Spinal cord (tissue), 9 donors: ENCODE measurements at regions not wholly inside any gene's neighbourhood (a gene's known extent, or its start where the extent isn't known, plus 50 kb on each side); places are given as distances from the start of the nearest gene placed in this dataset.
"Not testable (repeated sequence)": the region's sequence is repeated elsewhere in the genome, so short reads cannot be mapped to it uniquely, and the experiment has no call there.

Experiments
- DNase-seq, 6 donors: peaks; one replicate each; pipeline versions ENCODE4 v3.0.0 to v3.0.0-alpha.2; 2013 to 2015; ENCODE audit warnings: low spot score in 6 of 6, low read depth in 4 of 6
- H3K27ac ChIP-seq: one replicate; pipeline ENCODE4 v1.5.1; 2013; ENCODE audit warnings: low read depth, low read length, control low read depth
- H3K27me3 ChIP-seq: one replicate; pipeline ENCODE4 v1.6.1; 2013; ENCODE audit warnings: low read length; ENCODE audit not compliant: control insufficient read depth, insufficient read depth
- H3K36me3 ChIP-seq: one replicate; pipeline ENCODE4 v1.6.1; 2013; ENCODE audit warnings: low read length; ENCODE audit not compliant: control insufficient read depth, insufficient read depth
- H3K4me1 ChIP-seq: one replicate; pipeline ENCODE4 v1.6.1; 2013; ENCODE audit warnings: low read length; ENCODE audit not compliant: control insufficient read depth, insufficient read depth
- H3K4me3 ChIP-seq: one replicate; pipeline ENCODE4 v1.5.1; 2013; ENCODE audit warnings: low read depth, low read length, control low read depth
- H3K9me3 ChIP-seq: one replicate; pipeline ENCODE4 v1.6.1; 2013; ENCODE audit warnings: low read length; ENCODE audit not compliant: control insufficient read depth, insufficient read depth
- WGBS: methylation state at CpG from one replicate; pipeline ENCODE4 v1.1.5; 2013; ENCODE audit warnings: missing lambda C conversion rate; ENCODE audit not compliant: insufficient coverage; 5-methylcytosine and 5-hydroxymethylcytosine counted together
- donor health status: healthy.

DNA sequence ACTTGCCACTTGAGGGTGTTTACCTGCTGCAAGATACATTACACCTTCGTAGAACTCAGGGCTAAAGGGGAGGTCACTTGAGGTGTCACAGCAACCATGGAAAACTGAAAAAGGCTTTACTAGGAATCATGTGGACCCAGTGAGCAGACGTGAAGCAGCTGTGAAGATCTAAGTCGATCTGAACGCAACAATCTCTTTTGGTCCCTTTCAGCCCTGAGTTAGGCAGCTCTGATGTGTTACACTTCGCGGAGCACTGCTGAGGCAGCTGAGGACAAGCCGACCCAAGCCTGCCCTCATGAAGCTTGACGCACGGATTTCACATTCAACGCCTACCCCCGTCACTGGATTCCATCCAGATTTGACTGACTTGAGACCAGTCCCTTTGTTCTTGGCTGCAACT is 75.8 kb upstream of the NPAS2 start:
- WGBS: 96% methylated on average over 11 of the region's 11 CpGs
- Histone ChIP-seq H3K27me3 (no peaks in the 10 kb centered on the region), H3K4me3 (no peak overlapping the region), H3K4me1 (no peaks in the 10 kb centered on the region), H3K9me3 (no peaks in the 10 kb centered on the region), H3K36me3 (no peaks in the 10 kb centered on the region), H3K27ac (no peak overlapping the region)
- no peak for DNase-seq

DNA sequence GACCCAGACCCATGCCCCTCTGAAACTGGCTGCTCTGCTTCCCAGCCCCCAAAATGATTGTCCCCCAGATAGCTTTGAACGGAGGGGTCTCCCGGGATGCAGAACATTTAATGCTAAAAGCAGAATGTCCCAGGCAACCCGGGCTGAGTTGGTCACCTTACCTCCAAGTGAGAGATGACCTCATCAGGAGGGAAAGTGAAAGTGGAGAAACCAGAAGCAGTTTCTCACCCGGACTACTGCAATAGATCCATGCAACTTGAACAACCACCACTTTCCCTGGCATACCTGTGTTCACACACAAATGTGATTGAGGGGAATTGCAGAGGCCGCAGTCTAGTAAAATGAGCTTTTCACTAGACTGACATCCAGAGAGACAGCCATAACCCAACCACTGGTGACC is 75.3 kb upstream of the NPAS2 start:
- Histone ChIP-seq H3K4me1 (no peaks in the 10 kb centered on the region), H3K9me3 (no peaks in the 10 kb centered on the region), H3K27ac (no peak overlapping the region), H3K36me3 (no peaks in the 10 kb centered on the region), H3K27me3 (no peaks in the 10 kb centered on the region), H3K4me3 (no peak overlapping the region)
- DNase-seq: no peak
- no CpG with 5 or more reads among the region's 5 CpGs for WGBS

DNA sequence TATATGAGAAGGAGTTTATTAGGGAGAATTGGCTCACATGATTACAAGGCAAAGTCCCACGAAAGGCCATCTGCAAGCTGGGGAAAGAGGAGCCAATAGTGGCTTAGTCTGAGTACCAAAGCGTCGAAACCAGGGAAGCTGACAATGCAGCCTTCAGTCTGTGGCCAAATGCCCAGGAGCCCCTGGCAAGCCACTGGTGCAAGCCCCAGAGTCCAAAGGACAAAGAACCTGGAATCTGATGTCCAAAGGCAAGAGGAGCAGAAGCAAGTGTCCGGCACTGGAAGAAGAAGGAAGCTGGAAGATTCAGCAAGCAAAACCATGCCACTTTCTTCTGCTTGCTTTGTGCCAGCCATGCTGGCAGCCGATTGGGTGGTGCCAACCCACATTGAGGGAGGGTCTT is 74.3 kb upstream of the NPAS2 start:
- DNase-seq: peak in 1 of 6 donors; percentile 35
- H3K36me3 ChIP-seq: no peaks in the 10 kb centered on the region
- no peaks in the 10 kb centered on the region for H3K27me3 ChIP-seq
- no peaks in the 10 kb centered on the region for H3K4me1 ChIP-seq
- H3K27ac ChIP-seq: no peak overlapping the region
- H3K9me3 ChIP-seq: no peaks in the 10 kb centered on the region
- no peak overlapping the region for H3K4me3 ChIP-seq
- WGBS: 65% methylated on average over 5 of the region's 5 CpGs

DNA sequence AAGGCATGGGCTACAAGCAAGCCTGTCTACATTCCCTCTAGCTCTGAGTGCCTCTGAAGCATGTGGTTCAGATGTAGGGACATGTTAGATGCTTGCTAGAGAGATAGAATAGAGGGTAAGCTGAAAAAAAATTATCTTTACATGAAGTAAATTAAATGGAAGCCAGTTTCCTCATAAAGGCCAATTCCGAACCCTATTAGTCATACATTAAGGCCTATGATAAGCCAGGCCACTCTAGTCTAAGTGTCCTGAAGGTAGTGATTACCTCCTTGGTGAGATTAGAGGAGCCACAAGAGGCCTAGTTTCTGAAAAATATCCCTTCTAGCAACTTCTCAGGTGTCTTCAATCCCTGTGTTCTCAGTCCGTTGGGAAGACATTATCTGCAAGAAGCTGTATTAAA is 72.4 kb upstream of the NPAS2 start:
- Histone ChIP-seq H3K27ac (no peak overlapping the region), H3K27me3 (no peaks in the 10 kb centered on the region), H3K4me3 (no peak overlapping the region), H3K4me1 (no peaks in the 10 kb centered on the region), H3K36me3 (no peaks in the 10 kb centered on the region), H3K9me3 (no peaks in the 10 kb centered on the region)
- WGBS: 60% methylated on average over 1 of the region's 2 CpGs
- no peak for DNase-seq

DNA sequence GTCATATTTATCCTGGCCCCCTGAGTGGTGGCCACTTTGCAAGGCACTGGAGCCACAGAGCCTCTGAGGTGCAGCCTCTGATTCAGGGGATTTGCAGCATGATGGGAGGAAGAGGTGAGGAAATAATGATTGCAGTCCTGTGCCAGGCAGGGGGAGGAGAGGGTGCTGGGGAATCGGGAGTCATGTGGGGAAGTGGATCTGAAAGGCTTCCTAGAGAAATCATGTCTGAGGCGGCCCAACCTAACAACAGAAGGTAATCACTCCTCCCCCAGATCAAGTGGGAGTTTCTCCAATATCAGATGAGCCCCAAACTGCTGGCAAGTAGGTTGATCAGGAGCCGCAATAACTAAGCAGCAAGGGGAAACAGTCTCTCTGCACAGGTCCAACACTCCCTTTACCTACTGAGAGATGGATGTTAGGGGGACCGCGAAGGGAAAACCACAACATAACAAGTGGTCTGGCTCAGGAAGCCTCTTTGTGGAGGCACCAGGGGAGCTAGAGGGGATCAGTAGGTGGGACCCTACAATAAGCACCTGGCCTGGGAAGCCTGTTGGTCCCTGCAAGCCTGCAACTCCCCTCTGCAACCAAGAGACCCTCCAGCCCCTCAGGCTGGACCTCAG is 71.8 kb upstream of the NPAS2 start:
- H3K27me3 ChIP-seq: no peaks in the 10 kb centered on the region
- no peak overlapping the region for H3K27ac ChIP-seq
- no peaks in the 10 kb centered on the region for H3K4me1 ChIP-seq
- H3K36me3 ChIP-seq: no peaks in the 10 kb centered on the region
- H3K4me3 ChIP-seq: no peak overlapping the region
- no CpG with 5 or more reads among the region's 5 CpGs for WGBS
- H3K9me3 ChIP-seq: no peaks in the 10 kb centered on the region
- DNase-seq: no peak

DNA sequence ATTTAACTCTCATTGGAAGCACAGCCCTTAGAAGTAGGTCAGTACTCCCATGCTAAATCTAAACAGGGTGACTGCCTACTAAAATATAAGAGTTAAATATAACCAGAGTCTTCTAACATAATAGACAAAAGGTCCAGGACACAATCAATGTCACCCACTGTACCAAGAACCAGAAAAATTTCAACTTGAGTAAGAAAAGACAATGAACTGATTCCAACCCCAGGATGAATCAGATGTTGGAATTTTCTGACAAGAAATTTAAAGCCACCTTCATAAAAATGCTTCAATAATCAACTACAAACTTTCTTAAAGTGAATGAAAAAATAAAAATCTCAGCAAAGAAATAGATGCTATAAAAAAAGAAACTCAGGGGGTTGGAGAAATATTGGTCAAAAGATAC is 71.3 kb upstream of the NPAS2 start:
- Histone ChIP-seq H3K27ac (no peak overlapping the region), H3K4me3 (no peak overlapping the region), H3K9me3 (no peaks in the 10 kb centered on the region), H3K4me1 (no peaks in the 10 kb centered on the region), H3K36me3 (no peaks in the 10 kb centered on the region), H3K27me3 (no peaks in the 10 kb centered on the region)
- no peak for DNase-seq

DNA sequence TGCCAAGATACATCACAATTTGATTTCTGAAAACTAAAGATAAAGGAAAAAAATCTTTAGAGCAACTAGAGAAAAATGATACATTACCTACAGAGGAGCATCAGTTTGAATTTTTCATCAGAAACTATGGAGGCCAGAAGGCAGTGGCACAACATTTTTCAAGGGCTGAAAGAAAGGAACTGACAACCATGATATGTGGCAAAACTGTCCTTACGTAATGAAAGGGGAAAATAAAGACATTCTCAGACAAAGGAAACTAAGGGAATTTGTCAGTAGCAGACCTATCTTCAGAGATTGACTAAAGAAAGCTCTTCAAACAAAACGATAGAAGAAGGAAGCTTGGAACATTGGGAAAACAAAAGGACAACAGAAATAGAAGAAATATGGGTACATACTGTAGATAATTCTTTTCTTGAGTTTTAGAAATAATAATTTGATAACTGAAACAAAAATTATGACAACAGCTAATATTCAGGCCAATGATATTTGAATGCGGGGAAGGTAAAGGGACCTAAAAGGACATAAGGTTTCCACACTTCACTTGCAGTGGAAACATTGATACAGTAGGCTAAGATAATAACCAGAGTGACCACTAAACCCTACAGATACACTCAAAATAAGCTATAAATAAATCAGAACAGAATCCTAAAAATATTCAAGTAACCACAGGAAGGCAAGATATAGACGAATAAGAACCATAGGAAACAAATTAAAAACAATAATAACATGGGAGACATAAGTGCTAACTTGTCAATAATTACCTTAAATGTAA is 70.0 kb upstream of the NPAS2 start:
- Histone ChIP-seq H3K36me3 (no peaks in the 10 kb centered on the region), H3K4me3 (no peak overlapping the region), H3K27me3 (no peaks in the 10 kb centered on the region), H3K27ac (no peak overlapping the region), H3K4me1 (no peaks in the 10 kb centered on the region), H3K9me3 (no peaks in the 10 kb centered on the region)
- WGBS: no CpG with 5 or more reads among the region's 4 CpGs
- no peak for DNase-seq

DNA sequence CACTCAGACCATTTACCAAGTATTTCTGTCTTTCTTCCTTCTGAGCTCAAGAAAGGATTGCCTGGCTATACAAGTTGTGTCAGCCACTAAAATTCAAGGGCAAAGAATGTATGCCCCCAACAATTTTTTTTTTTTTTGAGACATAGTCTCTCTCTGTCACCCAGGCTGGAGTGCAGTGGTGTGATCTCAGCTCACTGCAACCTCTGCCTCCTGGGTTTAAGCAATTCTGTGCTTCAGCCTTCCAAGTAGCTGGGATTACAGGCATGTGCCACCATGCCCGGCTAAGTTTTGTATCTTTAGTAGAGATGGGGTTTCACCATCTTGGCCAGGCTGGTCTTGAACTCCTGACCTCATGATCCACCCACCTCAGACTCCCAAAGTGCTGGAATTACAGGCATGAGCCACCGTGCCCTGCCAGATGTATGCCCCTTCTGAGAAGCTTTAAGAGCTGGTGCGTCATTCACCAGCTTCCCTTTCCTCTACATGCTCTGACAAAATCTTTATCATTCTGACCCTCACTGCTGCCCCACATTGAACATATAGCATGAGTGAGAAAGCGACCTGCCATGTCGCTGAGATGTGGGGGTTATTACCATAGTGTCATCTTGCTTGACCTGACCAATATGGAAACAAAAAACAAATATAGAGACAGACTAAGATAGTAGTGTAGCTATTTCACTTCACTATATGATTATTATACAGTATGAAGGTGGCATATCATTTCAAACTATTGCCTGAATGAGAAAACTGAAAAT is 67.9 kb upstream of the NPAS2 start:
- H3K27me3 ChIP-seq, DNase-seq, H3K27ac ChIP-seq, H3K4me3 ChIP-seq, H3K4me1 ChIP-seq, H3K36me3 ChIP-seq, H3K9me3 ChIP-seq: not testable (repeated sequence)
- 100% methylated on average over 1 of the region's 5 CpGs for WGBS

DNA sequence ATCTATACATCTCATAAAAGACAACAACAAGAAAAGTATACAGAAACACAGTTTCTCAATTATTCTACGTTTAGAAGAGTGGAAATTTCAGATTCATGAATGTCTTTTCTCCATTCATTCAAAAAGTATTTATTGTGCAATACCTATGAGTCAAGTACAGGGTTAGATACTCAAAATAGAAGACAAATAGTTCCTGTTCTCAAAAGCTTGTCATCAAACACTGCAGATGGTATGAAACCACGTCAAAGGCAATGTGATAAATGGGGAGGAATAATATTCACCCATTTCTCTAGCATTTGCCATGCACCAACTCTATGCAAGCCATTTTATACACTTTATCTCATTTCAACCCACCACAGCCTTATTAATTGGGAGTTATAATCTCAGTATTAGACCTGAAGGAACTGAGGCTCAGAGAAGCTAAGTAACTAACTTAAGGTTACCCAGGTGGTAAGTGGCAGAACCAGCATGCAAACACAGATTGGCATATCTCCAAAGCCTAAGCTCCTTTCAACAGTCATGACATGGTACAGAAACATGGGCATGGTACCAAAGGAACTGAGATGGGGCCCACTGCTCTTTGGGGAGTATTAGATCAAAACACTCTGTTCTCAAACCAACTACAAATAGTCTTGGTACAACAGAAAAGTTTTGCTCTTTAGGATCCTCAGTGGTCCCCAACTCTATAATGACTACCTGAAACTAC is 67.2 kb upstream of the NPAS2 start:
- Histone ChIP-seq H3K4me1 (no peaks in the 10 kb centered on the region), H3K9me3 (no peaks in the 10 kb centered on the region), H3K4me3 (no peak overlapping the region), H3K36me3 (no peaks in the 10 kb centered on the region), H3K27ac (no peak overlapping the region), H3K27me3 (no peaks in the 10 kb centered on the region)
- no peak for DNase-seq
- no CpG with 5 or more reads among the region's 2 CpGs for WGBS
